ENCODE measurements at regions not wholly inside any gene's neighbourhood (a gene's known extent, or its start where the extent isn't known, plus 50 kb on each side); places are given as distances from the start of the nearest gene placed in this dataset.

DNA sequence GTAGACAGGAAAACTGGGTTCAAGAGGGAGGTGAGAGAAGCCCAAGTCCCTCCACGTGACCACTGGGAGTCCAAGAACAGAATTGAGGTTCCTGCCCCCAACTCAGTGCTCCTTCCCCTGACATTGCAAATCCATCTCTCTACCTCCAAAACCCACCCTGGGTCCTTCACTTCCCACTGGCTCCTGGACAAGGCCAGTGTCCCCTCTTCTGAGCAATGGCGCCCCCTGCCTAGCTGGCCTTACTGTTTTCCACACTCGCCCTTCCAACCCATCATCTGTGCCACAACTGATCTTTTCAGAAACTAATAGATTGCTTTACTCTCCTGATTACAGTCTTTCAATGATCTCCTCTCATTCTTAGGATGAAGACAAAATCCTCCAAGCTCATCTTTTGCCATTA lies 200.3 kb downstream of the ANKRD60 start:
- TF ChIP-seq ZNF331 (CRISPR knock-in tag; IDR thresholded peaks at IDR 0.05; ENCODE audit: low read depth) (no peak), NANOG (IDR thresholded peaks at IDR 0.05; ENCODE audit: borderline replicate concordance) (no peak), STAT1 (IDR thresholded peaks at IDR 0.05; ENCODE audit: unreplicated experiment) (no peak), EZH2phosphoT487 (IDR thresholded peaks at IDR 0.05; ENCODE audit: unreplicated experiment) (no peak), CREB1 (CRISPR knock-in tag; IDR thresholded peaks at IDR 0.05; ENCODE audit: low read depth) (no peak)
- TF ChIP-seq, protein P1, sequence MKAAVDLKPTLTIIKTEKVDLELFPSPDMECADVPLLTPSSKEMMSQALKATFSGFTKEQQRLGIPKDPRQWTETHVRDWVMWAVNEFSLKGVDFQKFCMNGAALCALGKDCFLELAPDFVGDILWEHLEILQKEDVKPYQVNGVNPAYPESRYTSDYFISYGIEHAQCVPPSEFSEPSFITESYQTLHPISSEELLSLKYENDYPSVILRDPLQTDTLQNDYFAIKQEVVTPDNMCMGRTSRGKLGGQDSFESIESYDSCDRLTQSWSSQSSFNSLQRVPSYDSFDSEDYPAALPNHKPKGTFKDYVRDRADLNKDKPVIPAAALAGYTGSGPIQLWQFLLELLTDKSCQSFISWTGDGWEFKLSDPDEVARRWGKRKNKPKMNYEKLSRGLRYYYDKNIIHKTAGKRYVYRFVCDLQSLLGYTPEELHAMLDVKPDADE (IDR thresholded peaks at IDR 0.05) = no peak
- TF ChIP-seq, protein P2, sequence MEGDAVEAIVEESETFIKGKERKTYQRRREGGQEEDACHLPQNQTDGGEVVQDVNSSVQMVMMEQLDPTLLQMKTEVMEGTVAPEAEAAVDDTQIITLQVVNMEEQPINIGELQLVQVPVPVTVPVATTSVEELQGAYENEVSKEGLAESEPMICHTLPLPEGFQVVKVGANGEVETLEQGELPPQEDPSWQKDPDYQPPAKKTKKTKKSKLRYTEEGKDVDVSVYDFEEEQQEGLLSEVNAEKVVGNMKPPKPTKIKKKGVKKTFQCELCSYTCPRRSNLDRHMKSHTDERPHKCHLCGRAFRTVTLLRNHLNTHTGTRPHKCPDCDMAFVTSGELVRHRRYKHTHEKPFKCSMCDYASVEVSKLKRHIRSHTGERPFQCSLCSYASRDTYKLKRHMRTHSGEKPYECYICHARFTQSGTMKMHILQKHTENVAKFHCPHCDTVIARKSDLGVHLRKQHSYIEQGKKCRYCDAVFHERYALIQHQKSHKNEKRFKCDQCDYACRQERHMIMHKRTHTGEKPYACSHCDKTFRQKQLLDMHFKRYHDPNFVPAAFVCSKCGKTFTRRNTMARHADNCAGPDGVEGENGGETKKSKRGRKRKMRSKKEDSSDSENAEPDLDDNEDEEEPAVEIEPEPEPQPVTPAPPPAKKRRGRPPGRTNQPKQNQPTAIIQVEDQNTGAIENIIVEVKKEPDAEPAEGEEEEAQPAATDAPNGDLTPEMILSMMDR (conservative IDR thresholded peaks at IDR 0.05; ENCODE audit: low read depth in 2 of 2) = peak; percentile 69 to 77
- TF ChIP-seq, protein P3, sequence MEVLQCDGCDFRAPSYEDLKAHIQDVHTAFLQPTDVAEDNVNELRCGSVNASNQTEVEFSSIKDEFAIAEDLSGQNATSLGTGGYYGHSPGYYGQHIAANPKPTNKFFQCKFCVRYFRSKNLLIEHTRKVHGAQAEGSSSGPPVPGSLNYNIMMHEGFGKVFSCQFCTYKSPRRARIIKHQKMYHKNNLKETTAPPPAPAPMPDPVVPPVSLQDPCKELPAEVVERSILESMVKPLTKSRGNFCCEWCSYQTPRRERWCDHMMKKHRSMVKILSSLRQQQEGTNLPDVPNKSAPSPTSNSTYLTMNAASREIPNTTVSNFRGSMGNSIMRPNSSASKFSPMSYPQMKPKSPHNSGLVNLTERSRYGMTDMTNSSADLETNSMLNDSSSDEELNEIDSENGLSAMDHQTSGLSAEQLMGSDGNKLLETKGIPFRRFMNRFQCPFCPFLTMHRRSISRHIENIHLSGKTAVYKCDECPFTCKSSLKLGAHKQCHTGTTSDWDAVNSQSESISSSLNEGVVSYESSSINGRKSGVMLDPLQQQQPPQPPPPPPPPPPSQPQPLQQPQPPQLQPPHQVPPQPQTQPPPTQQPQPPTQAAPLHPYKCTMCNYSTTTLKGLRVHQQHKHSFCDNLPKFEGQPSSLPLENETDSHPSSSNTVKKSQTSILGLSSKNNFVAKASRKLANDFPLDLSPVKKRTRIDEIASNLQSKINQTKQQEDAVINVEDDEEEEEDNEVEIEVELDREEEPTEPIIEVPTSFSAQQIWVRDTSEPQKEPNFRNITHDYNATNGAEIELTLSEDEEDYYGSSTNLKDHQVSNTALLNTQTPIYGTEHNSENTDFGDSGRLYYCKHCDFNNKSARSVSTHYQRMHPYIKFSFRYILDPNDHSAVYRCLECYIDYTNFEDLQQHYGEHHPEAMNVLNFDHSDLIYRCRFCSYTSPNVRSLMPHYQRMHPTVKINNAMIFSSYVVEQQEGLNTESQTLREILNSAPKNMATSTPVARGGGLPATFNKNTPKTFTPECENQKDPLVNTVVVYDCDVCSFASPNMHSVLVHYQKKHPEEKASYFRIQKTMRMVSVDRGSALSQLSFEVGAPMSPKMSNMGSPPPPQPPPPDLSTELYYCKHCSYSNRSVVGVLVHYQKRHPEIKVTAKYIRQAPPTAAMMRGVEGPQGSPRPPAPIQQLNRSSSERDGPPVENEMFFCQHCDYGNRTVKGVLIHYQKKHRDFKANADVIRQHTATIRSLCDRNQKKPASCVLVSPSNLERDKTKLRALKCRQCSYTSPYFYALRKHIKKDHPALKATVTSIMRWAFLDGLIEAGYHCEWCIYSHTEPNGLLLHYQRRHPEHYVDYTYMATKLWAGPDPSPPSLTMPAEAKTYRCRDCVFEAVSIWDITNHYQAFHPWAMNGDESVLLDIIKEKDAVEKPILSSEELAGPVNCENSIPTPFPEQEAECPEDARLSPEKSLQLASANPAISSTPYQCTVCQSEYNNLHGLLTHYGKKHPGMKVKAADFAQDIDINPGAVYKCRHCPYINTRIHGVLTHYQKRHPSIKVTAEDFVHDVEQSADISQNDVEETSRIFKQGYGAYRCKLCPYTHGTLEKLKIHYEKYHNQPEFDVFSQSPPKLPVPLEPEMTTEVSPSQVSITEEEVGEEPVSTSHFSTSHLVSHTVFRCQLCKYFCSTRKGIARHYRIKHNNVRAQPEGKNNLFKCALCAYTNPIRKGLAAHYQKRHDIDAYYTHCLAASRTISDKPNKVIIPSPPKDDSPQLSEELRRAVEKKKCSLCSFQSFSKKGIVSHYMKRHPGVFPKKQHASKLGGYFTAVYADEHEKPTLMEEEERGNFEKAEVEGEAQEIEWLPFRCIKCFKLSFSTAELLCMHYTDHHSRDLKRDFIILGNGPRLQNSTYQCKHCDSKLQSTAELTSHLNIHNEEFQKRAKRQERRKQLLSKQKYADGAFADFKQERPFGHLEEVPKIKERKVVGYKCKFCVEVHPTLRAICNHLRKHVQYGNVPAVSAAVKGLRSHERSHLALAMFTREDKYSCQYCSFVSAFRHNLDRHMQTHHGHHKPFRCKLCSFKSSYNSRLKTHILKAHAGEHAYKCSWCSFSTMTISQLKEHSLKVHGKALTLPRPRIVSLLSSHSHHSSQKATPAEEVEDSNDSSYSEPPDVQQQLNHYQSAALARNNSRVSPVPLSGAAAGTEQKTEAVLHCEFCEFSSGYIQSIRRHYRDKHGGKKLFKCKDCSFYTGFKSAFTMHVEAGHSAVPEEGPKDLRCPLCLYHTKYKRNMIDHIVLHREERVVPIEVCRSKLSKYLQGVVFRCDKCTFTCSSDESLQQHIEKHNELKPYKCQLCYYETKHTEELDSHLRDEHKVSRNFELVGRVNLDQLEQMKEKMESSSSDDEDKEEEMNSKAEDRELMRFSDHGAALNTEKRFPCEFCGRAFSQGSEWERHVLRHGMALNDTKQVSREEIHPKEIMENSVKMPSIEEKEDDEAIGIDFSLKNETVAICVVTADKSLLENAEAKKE (CRISPR knock-in tag; IDR thresholded peaks at IDR 0.05) = no peak
- H3K36me3 Mint-ChIP-seq (ENCODE audit: low read depth) = no peaks in the 10 kb centered on the region
- peak; percentile 68 for DNase-seq (ENCODE audit: low spot score)

More for the DNA sequence above, 200.3 kb downstream of the ANKRD60 start:
- peak; percentile 73 for ATAC-seq
- H3K79me2 ChIP-seq (replicated peaks; ENCODE audit: insufficient read depth) = no peaks in the 10 kb centered on the region
- H4K20me1 ChIP-seq (replicated peaks; ENCODE audit: insufficient read depth) = 0 out of 2 replicates have a peak, but pooled peaks cover 4% of the 10 kb centered on the region
- H3K4me1 ChIP-seq (ENCODE audit: insufficient read depth) = no peaks in the 10 kb centered on the region
- no peak overlapping the region for H3K27ac ChIP-seq (ENCODE audit: low read depth)
- no peaks in the 10 kb centered on the region for H3K4me1 Mint-ChIP-seq
- H3K9me3 Mint-ChIP-seq = no peaks in the 10 kb centered on the region
- no peak overlapping the region for H3K4me3 ChIP-seq
- H2AFZ ChIP-seq = no peak overlapping the region
- H3K27me3 ChIP-seq (ENCODE audit: insufficient read depth) = no peaks in the 10 kb centered on the region
- peaks cover 5% of the 10 kb centered on the region for H3K27me3 Mint-ChIP-seq (ENCODE audit: insufficient read depth, low read depth, poor library complexity)
- no peak overlapping the region for H3K4me3 Mint-ChIP-seq
- H3F3A ChIP-seq (replicated peaks; ENCODE audit: low read depth) = no peaks in the 10 kb centered on the region
- H3K27ac Mint-ChIP-seq = no peak overlapping the region
- H3K4me2 ChIP-seq = no peak overlapping the region
- H3K9me2 ChIP-seq (ENCODE audit: insufficient read depth) = no peaks in the 10 kb centered on the region; the same call in 1 of the 2 replicates
- H3K36me3 ChIP-seq (ENCODE audit: insufficient read depth) = no peaks in the 10 kb centered on the region
